NCI-H2171 treated with DMSO at 0.1 percent for 48 hours (cell line): ENCODE measurements at regions not wholly inside any gene's neighbourhood (a gene's known extent, or its start where the extent isn't known, plus 50 kb on each side); places are given as distances from the start of the nearest gene placed in this dataset.
A peak's percentile ranks its signal among the peaks of the same experiment; 100 is the strongest.

ENCODE experiments used
- DNase-seq: peaks from one replicate; lab custom pipeline; 2025; lab: John Stamatoyannopoulos, UW

DNA sequence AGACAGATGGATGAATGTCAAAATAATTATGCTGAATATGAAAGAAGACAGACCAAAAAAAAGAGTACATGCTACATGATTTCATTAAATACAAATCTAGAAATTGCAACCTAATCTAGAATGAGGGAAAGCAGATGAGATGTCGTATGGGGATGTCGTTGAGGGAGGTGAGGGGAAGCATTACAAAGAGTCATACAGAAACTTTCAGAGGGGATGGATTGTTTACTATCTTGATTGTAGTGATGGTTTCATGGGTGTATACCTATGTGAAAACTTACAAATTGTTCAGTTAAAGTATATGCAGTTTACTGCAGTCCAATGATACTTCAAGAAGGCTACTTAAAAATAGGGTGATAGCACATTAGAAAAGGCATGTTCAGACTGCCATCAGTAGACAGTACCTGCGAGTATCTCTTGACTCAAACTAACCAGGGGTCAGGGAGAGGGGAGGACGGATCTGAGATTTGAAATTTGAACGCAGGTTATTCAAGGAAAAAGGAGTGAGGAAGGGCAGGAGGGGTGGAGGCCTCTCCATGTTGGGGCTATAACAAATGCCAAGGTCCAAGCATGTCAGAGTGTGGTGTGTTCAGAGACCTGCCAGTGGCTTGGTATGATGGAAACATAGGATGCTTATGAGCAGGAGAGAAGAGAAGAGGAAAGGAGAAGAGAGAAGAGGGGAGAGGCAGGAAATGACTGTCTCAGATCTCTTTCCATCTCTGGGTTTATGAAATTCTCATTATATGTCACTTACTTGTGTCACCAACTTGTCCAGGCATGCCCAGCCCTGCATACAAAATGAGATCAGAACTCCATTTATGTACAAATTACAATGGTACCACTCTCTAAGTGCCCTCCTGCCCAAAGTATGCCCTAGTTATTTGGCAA is 257.3 kb upstream of the CXCR4 start:
- no peak for DNase-seq

DNA sequence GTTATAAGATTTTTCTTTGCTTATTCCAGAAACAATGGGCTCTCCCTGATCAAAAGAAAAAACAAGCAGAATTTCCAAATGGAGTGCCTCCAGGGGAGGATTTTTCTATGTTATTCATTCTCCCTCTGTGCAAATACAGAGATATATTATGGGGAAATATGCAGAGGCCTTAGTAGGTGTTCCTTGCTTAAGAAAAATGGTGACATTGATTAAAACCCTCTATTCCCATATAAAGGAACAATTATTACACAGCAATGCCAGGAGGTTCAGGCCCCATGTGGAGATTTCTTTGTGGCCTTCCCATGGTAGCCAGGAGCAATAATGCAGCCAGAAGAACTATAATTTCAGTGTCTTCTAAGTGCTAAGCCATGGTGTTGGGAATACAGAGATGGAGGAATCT is 255.9 kb upstream of the CXCR4 start:
- DNase-seq = no peak

DNA sequence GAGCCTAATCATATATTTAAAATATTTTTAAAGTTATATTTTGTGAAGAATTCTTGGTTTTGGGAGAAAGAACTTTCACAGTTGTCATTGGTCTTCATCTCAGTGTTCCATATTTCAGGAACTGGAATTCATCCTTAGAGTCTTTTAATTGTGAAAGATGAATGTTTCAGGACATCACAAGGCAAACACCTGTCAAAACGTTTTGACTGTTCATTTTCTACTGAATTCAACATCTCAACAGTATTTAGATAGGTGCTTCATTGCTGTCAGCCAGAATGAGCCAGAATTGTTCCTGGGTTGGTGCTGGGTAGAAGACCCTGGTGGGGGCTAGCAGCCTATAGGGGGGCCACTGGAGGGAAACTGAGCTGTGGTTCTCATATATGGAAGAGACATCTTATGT is 255.1 kb upstream of the CXCR4 start:
- no peak for DNase-seq

DNA sequence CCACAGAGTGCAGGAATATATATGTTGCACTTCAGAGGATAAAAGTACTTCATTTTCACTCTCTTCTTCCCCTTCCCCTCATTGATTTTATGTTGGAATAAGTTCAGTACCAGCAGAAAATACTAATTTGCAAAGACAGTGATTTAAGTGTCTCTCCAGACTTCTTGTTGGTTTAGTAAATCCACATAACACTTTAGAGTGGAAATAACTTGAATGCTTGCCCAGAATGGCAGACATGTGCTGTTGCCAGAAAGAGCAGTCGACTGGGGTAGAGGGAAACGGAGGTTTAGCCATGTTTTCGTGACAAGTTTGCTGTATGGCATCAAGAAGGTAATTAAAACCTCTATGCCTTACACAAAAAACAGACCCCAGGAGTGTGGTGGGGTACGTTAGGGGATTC is 246.0 kb upstream of the CXCR4 start:
- no peak for DNase-seq

DNA sequence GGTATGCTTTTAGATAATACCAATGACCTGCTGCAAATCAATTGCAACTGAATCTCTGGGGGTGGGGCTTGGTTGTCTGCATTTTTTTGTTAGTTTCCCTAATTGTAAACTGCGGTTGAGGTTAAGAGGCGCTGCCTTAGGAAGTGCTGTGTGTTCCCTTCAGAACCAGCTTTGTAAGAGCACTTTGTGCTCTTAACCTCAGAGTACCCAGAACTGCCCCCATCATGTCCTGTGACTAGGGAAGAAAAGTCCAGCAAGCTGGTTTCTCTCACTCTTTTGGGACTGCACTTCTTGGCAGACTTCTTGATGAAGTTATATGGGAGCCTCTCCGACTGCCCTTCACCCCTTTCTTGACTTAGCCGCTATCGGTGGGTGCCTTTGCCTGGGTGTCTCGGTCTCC is 245.5 kb upstream of the CXCR4 start:
- DNase-seq = no peak

DNA sequence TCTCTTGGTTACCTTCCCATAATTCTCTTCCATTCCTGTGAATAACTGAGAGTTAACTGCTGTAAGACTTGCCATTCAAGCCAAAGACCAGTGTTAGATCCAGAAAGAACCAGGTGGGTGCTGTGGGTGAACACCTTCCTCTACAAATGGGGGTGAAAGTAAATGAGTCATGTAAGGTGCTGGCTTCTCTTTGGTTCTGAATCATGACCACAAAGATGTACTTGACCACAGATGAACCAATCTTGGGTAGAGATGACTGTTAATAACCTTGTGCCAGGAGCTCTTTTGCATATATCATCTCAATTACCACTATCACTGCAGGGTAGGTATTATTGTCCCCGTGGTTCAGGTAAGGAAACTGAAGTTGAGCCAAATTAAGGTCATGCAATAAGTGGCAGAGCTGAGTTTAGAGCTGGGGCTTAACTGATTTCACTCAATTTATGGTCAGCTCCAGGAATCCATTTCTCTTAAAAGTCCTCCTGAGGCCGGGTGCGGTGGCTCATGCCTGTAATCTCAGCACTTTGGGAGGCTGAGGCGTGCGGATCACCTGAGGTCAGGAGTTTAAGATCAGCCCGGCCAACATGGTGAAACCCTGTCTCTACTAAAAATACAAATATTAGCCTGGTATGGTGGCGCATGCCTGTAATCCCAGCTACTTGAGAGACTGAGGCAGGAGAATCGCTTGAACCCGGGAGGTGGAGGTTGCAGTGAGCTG is 244.9 kb upstream of the CXCR4 start:
- DNase-seq = no peak

DNA sequence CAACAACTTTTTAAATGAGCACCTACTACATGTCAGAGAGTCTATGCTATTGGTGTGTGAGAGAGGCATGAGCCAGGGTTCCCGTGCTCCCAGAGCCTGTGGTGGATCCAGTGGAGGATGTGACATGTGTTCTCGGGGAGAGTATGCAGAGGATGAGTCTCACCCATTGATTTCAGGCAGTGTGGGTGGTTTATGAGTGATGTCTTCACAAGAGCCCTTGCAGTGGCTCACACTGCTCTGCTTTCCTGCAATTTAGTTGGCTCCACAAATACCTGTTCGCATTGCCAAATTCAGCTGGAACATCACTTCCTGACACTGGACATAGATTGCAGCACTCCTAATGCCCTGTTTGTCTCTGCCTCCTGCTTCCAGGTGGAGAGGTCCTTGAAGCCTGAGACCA is 243.6 kb upstream of the CXCR4 start:
- no peak for DNase-seq

DNA sequence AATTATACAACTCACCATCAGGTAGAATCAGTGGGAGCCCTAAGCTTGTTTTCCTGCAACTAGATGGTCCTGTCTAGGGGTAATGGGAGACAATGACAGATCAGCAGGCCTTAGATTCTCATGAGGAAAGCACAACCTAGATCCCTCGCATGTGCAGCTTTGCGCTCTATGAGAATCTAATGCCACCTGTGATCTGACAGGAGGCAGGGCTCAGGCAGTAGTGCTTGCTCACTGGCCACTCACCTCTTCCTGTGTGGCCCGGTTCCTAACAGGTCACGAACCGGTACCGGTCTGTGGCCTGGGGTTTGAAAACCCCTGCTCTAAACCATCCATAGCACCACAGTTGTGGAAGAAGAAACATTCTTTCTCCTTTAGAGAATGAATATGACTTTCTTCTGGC is 242.8 kb upstream of the CXCR4 start:
- no peak for DNase-seq

DNA sequence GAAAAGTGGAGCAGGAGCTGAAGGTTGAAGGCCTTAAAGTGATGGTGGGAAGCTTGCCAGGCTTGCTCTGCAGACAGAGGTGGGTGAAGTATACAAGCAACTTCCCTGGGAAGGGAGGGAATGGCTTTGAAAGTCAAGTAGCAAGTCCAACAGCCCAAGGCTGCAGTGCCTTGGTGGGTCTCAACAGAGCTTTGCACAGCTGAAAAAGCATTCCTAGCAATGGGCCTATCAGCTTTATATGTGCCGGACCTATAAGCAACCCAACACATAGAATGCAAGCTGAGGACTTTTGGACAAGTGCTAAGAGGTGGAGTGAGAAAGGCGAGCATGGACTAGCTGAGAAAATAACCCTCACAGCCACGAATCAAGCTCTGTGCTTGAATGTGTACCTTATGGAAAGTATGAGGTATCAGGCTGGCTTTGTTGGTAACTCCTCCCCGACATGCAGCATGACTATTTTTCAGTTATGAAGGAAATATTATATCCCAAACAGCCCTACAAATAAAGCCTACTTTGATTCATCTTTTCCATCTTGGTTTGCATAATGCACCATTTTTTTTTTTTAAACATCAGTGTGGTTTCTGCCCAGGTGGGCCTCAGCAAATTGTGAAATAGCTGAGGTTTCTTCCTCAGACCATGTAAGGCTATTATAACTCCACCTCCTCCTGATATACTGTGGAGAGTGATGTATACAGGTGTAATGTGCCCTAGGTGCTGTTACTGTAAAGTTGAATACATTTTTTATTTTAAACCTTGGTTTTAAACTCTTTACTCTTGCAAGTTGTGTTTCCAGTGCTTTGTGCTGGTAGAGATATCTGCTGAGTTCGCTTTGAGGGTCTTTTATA is 241.4 kb upstream of the CXCR4 start:
- no peak for DNase-seq

DNA sequence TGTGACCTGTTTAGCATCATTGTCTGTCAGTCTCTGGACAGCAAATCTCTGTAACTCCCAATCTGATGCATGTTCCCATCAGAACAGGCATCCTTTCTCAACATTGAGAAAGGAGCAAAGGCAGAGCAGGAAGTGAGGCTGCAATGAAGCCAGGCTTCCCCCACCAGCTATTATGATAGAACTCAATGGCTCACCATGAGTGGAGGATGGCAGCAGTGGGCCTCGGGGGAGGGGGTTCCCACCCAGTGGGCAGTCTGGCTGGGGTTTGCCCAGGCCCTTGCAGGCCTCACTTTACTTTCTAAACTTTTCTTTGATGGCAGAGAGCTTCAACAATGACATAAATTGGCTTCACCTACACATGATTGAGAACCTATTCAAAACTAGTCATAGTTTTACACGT is 240.6 kb upstream of the CXCR4 start:
- DNase-seq = no peak

DNA sequence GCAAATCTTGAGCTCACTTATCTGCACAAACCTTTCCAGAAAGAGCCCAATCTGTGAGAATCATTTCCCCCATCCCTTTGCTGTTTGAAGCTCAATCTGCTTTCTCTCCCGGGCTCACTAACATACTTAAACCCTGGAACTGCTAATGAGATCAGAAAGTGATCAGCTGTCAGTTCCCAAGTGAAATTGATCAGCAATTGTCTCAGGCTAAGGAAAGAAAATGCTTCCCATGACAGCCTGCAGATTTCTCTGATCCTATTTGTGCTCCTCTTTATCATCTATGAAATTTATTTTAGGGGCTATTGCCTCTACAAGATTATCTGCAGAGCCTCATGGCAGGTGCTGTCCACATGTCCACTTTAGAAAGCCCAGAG is 239.0 kb upstream of the CXCR4 start:
- DNase-seq = no peak

DNA sequence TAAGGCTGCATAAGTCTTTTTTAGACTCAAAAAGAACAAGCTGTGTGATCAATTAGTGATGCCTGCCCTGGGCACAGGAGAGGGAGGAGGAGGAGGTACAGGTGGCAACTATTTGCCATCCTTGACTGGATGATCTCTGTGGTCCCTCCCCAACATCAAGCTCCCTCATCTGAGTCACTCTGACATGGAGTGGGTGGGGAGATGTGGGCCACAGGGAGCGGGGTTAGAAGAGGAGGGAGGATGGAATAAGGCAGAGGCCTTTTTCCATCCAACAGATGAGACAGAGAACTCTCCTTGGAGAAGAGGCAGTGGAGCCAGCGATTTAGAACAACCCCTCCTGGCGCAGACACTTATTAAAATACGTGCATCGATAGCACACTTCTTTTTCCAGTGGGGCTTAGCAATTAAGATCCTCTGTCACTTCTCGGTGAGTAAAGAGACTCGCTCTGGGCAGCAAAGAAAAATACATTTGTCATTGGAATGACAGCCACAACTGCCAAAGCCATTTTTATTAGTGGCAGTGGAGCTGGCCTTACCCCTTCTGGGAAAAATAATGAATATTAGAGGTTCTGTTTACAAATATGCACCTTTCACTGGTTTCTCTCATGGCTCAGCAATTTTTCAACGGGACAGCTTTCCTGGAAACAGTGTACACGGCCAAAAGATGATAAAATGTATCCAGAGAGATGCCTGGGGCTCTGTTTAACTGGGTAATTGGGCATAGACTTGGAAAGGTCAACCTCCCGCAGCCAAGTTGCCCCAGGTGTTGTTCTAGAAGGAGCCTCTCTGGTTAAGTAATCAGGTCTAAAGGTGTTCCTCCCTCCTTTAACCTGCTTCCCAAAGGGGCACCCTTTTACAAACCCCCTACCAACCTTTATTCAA is 238.4 kb upstream of the CXCR4 start:
- DNase-seq = no peak

DNA sequence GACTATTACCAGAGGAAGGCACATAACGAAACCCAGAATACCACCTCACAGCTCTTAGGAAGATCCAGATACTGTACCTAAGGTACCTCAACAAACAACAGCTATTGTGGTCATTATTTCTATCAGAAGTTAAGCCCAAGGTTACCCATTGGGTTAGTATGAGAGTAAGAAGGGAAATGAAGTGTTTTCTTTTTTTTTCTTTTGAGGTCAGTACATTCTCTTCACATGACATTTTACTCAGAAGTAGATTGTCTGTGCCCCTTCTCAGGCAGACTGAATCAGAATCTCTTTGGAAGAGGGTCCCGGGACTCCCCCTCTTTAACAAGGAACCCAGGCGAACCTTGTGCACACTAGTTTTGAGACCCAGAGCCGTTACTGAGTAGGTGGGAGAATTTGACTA is 233.7 kb upstream of the CXCR4 start:
- DNase-seq = no peak

DNA sequence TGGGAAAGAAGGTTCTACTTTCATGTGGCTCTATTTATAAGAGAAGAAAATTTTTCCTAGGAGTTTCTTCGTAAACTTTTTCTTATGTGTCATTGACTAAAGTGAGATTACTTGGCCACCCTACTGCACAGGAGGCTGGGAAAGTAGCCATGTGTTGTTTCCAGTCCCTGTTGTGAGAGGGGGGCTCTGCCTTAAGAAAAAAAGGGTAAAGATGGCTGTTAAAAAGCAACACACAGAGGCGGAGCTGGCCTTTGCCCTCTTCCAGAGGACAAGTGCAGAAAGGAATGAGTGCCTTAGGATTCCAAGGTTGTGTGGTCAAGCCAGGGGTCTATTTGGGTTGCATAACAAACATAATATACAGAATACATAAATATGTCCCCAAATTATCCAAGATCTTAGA is 230.0 kb upstream of the CXCR4 start:
- no peak for DNase-seq

DNA sequence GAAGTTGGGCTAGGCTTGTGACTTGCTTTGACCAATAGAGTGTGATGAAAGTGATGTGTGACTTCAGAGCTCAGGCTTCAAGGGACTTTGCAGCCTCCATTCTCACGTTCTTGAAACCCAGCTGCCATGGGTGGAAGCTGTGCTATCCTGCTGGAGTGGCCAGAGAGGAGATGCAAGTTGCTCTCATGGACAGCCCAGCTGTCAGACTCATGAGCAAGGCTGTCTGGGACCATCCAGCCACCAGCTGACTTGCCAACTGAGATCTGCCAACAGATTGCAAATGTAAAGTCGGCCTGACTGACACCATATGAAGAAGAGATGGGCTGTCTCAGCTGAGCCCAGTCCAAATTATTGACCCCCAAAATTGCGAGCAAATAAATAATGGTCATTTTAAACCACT is 226.4 kb upstream of the CXCR4 start:
- DNase-seq = no peak

DNA sequence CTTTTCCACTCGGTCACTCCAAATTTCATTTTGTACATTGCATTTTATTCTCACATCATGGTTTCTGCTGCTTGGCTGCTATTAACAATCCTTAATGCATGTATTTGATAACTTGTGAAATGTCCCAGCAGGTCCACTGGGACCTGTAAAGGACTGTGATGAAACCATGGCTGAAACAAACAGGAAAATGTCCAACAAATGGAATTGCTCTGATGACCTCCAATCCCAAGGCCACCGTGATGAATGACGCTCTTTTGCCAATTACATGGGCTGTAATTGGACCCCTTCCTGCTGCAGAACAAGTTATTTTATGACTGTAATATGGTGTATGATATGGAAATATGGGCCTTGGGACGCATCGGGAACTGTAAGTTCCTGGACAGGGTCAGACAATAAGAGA is 224.2 kb upstream of the CXCR4 start:
- no peak for DNase-seq

DNA sequence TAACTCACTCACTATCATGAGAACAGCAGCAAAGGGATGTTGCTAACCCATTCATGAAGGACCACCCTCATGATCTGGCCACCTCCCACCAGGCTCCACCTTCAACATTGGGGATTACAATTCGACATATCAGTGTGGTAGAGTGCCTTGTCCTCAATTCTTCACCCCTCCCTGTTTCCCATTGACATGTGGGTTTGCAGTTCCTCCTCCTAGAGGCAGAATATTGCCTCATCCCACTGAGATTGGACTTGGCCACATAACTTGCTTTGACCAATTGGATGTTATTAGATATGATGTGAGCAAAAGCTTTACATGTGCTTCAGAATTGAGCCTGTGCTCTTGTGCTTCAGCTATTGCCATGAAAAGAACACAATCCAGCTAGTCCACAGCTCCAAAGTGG is 217.0 kb upstream of the CXCR4 start:
- no peak for DNase-seq

DNA sequence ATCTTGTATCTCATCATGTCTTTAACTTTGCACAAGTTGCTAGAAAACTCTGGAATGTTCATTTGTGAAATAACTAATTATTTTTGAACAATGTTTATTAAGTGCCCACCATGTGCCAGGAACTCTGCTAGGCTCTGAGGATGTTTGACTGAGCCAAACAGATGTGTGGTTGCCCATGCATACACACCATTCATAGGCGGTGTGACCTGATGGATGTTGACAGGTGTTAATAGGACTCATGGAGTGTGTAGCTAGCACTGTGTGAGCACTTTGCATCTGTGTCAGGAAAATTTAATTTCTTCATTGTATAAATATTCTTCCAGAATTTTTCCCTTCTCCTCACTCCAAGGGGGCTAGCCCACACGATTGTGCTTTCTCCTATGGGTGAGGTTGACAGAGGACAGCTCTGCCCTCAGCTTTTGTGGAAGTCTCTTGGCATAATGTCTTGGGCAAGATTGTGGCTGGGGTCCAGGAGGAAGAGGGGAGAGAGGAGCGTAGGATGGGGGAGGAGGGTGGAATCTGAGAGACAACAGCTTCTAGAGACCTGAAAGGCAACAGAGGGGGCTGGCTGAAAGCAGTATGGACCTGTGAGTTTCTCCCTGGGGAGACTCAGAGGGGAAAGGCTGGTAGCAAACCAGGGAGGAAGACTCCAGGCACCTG is 214.6 kb upstream of the CXCR4 start:
- peak; percentile 54 for DNase-seq

DNA sequence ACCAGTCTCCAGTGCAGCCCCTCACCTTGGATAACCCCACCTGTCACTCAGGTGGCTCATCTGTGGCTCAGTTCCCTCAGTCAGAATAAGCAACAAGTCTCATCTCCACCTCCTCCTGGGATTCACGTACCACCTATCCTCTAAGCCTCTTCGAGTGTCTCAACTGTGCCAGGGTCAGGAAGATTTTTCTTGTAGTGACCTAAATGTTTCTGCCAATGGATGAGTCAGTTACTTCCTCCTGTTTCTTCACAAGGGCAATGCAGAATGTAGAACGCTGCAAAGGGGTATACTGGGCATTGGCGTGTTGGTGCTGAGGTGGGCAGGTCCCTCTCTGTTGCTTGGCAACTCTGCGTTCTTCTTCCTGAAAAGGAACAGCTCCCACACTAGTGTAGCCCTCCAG is 213.3 kb upstream of the CXCR4 start:
- no peak for DNase-seq

DNA sequence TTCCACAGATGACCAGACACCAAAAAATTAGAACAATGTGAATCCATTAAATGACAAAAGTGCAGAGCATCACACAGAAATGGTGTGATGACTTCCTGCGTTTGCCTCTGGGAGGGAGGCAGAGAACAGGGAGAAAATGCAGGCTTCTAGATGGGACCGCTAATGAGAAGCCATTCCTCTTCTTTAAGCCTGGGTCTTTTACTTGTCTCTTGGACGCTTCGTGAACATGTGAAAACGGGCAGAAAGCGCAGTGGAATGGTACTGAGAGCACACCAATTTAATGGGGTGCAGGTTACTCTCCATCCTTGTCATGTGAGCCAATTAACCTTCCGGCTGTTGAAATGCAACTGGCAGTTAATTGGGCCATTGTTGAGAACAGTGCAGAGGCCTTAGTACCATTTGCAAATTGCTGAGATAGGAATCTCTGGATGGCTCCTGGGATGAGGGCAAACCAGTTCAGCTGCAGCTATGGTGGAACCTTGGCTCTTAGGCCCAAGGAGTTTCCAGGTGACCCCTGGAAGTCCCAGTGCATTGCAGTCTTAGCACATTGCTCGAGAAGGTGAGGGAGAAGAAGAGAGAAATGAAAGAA is 210.4 kb upstream of the CXCR4 start:
- no peak for DNase-seq
